ENCODE measurements at regions not wholly inside any gene's neighbourhood (a gene's known extent, or its start where the extent isn't known, plus 50 kb on each side); places are given as distances from the start of the nearest gene placed in this dataset.

DNA sequence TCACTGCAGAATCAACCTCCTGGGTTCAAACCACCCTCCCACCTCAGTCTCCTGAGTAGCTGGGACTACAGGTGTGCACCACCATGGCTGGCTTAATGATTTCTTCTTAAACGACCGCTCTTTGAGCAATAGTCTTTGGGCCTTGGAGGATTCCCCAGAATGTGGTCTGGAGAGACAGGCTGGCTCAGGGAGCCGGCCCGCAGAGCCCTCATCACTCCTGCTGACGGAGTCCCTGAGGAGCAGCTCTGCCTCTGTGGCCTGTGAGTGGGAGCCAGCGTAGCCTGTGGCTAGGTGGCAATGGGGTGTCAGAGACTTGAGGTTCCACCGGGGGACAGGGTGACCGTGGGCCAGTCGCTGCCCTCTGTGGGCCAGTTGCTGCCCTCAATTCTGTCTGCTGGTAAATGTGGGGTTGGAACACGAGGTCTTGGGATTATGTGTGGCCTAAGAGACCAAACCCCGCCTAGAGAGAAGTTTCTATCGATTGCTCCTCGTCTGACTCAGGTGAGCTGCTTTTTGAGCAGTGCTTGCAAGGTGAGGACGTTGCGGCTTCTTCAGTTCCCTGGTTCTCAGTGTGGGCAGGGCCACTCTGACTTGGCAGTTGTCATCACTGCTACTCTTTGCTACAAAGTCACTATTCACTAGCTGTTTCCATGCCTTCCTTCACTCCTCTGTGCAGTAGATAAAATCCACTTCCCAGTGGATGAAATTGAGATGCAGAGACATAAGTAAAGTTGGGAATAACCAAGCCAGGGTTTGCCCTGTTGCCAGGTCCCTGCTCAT is 124.8 kb upstream of the NECTIN1 start:
- no peak for DNase-seq (ENCODE audit: low read depth)
- H3K4me3 ChIP-seq (ENCODE audit: low read depth, low read length), result no peak overlapping the region
- TF ChIP-seq, protein P1, sequence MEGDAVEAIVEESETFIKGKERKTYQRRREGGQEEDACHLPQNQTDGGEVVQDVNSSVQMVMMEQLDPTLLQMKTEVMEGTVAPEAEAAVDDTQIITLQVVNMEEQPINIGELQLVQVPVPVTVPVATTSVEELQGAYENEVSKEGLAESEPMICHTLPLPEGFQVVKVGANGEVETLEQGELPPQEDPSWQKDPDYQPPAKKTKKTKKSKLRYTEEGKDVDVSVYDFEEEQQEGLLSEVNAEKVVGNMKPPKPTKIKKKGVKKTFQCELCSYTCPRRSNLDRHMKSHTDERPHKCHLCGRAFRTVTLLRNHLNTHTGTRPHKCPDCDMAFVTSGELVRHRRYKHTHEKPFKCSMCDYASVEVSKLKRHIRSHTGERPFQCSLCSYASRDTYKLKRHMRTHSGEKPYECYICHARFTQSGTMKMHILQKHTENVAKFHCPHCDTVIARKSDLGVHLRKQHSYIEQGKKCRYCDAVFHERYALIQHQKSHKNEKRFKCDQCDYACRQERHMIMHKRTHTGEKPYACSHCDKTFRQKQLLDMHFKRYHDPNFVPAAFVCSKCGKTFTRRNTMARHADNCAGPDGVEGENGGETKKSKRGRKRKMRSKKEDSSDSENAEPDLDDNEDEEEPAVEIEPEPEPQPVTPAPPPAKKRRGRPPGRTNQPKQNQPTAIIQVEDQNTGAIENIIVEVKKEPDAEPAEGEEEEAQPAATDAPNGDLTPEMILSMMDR (IDR thresholded peaks at IDR 0.05; ENCODE audit: control insufficient read depth, extremely low read depth, insufficient read depth), result no peak

DNA sequence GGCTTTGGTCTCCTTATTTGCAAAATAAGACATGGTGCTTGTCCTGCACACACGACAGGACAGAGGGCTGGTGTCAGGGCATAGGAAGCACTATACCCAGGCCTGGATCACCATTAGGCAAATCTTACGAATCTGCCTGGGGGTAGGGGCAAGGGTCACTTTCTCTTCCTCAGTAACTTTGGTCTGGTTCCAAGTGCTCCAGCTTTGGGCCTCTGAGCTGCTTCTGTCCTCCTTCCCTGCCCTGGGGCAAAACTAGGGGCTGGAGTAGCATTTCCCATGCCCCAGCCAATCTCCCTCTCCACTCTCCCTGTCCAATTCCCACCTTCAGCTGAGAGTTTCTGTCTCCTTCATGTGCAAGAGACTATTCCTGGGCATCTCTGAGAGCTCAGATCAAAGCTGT is 123.7 kb upstream of the NECTIN1 start:
- H3K4me3 ChIP-seq (ENCODE audit: low read depth, low read length), result no peak overlapping the region
- TF ChIP-seq, protein P1 (IDR thresholded peaks at IDR 0.05; ENCODE audit: control insufficient read depth, extremely low read depth, insufficient read depth), result no peak
- DNase-seq (ENCODE audit: low read depth), result no peak

DNA sequence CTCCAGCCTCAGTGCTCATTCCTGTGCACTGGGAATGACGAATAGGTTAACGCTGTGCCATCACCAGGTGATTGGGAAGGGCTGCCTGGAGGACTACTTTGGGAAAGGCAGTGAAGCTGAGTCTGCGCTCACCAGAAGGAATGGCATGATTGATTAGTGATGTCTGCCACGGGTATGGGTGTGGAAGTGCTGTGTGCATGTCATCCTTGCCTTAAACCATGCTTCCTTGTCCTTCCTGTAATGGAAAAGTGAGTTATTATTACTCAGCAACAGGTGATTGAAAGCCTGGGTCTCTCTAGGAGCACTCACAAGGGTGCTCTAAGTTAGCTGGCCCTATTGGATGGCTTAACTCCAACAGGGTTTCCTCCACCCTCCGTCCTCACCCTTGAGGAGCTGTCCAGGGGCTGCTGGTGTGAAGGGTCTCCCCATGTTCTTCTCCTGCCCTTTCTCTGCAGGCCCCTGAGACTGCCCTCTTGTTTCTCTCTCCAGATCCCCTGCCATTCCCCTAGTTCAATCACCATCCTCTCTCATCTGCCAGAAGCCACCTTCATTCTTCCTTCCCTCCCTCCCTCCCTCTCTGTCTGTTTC is 121.9 kb upstream of the NECTIN1 start:
- TF ChIP-seq, protein P1 (IDR thresholded peaks at IDR 0.05; ENCODE audit: control insufficient read depth, extremely low read depth, insufficient read depth), result no peak
- no peak overlapping the region for H3K4me3 ChIP-seq (ENCODE audit: low read depth, low read length)
- DNase-seq (ENCODE audit: low read depth), result no peak

DNA sequence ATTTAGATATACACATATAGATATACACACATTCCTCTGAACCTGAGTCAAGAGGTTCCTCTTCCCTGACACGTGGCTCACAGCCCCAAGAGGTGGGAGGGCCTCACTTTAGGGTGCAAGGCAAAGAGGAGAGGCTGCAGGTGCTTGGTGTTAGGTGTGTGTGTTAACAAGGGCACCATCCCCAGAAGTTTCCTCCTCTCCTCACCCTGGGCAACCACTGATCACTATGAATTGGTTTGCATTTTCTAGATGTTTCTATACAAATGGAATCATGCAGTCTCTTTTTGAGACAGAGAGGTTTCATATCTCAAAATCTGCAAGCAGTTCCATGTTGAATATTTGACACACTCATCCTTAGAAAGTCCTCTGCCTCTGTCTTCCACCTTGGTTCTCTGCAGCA is 120.9 kb upstream of the NECTIN1 start:
- TF ChIP-seq, protein P1 (IDR thresholded peaks at IDR 0.05; ENCODE audit: control insufficient read depth, extremely low read depth, insufficient read depth), result no peak
- DNase-seq (ENCODE audit: low read depth), result no peak
- H3K4me3 ChIP-seq (ENCODE audit: low read depth, low read length), result no peak overlapping the region

DNA sequence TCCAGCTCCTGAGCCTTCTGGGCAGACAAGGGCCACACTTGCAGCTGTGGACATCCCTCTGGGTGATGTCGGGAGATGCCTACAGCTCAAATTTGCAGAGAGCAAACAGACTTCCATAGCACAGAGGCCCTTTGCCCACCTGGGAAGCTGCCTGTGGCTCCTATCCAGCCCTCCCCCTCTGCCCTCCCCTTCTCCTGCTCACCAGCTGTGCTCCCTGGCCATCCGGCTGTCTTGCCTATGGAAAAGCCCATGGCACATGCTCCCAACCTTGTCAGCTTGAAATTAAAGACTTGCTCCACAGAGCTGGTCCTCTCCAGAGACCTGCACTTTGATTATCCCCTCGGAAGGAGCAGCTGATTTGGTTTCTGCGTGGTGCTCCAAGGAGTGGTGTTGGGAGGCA is 118.9 kb upstream of the NECTIN1 start:
- no peak for DNase-seq (ENCODE audit: low read depth)
- H3K4me3 ChIP-seq (ENCODE audit: low read depth, low read length), result no peak overlapping the region
- TF ChIP-seq, protein P1 (IDR thresholded peaks at IDR 0.05; ENCODE audit: control insufficient read depth, extremely low read depth, insufficient read depth), result no peak

DNA sequence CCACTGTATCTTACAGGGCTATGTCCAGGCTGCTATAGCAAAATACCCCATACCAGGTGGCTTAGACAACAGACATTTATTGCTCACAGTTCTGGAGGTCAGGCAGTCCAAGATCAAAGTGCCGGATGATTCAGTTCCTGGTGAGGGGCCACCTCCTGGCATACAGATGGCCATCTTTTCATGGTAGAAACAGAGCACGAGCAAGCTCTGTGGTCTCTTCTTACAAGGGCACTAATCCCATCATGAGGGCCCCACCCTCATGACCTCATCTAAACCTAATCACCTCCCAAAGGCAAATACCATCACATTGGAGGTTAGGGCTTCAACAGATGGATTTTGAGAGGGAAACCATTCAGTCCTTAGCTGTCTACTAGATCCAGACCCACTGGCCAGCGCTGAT is 117.4 kb upstream of the NECTIN1 start:
- no peak for DNase-seq (ENCODE audit: low read depth)
- no peak overlapping the region for H3K4me3 ChIP-seq (ENCODE audit: low read depth, low read length)
- TF ChIP-seq, protein P1 (IDR thresholded peaks at IDR 0.05; ENCODE audit: control insufficient read depth, extremely low read depth, insufficient read depth), result no peak
